ENCODE measurements at regions not wholly inside any gene's neighbourhood (a gene's known extent, or its start where the extent isn't known, plus 50 kb on each side); places are given as distances from the start of the nearest gene placed in this dataset.
"Not testable (repeated sequence)": the region's sequence is repeated elsewhere in the genome, so short reads cannot be mapped to it uniquely, and the experiment has no call there.

- DNase-seq: no peak
Measured at GRCh38 chr2:125371867-125372266, 1284.1 kb upstream of the GYPC start.

- DNase-seq: no peak
Measured at GRCh38 chr2:125373293-125373692, 1282.7 kb upstream of the GYPC start.

GRCh38 chr2:125386074-125386473 lies 1269.9 kb upstream of the GYPC start:
- DNase-seq: no peak

GRCh38 chr2:125397535-125398251 lies 1258.3 kb upstream of the GYPC start:
- DNase-seq: no peak

- no peak for DNase-seq
Measured at GRCh38 chr2:125398738-125399524, 1257.0 kb upstream of the GYPC start.

GRCh38 chr2:125405816-125406215 lies 1250.1 kb upstream of the GYPC start:
- no peak for DNase-seq

GRCh38 chr2:125408874-125409538 lies 1247.0 kb upstream of the GYPC start:
- no peak for DNase-seq

- DNase-seq: no peak
Measured at GRCh38 chr2:125418483-125418882, 1237.5 kb upstream of the GYPC start.

DNA sequence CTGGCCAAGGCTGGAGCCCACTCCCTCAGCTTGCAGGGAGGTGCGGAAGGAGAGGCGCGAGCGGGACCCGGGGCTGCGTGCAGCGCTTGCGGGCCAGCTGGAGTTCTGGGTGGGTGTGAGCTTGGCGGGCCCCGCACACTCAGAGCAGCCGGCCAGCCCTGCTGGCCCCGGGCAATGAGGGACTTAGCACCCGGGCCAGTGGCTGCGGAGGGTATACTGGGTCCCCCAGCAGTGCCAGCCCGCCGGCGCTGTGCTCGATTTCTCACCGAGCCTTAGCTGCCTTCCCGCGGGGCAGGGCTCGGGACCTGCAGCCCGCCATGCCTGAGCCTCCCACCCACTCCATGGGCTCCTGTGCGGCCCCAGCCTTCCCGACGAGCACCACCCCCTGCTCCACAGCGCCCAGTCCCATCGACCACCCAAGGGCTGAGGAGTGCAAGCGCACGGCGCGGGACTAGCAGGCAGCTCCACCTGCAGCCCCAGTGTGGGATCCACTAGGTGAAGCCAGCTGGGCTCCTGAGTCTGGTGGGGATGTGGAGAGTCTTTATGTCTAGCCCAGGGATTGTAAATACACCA lies 1233.7 kb upstream of the GYPC start:
- DNase-seq: not testable (repeated sequence)

- DNase-seq: no peak
Measured at GRCh38 chr2:125424266-125424785, 1231.6 kb upstream of the GYPC start.

DNA sequence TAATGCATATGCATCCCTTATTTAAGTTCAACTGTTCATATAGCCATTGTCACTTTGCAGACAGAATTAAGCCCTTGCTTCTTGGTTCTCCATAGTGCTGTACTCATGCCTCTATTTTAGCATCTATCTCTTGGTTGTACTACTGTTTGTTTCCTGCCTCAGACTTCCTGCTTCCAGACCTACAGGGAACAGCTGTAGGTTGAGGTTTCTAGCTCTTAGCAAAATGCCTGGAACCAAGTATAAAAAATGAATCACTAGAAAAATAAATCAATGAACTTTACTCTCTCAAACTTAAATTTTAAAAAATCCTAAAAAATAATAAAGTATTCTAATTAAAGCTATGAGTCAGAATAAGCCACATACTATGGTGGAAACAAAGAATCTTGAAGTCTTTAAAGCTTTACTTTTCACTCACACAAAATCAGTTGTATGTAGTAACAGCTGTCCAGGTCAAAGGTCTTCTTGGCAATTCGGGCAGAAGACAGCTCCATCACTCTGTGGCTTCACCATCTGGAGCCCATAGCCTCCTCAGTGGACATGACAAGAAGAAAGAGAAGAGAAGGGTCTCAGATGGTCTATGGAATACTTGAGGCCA lies 1228.1 kb upstream of the GYPC start:
- DNase-seq: no peak

- DNase-seq: no peak
Measured at GRCh38 chr2:125444106-125444505, 1211.9 kb upstream of the GYPC start.

- no peak for DNase-seq
Measured at GRCh38 chr2:125445495-125445894, 1210.5 kb upstream of the GYPC start.

DNA sequence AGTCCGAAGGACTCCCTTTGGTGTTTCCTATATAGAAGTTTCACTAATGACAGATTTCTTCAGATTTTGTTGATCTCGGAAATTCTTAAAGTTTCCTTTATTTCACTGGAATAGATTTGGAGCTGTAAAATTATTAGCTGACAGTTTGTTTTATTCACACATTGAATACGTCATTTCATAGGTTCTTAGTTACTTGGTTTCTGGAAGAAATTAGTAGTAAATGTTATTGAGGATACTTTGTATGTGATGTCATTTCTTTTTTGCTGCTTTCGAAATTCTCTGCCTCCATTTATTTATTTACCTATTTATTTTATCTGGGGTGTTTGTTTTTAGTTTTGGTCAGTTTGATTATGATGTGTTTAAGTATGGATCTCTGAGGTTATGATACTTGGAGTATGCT lies 1205.9 kb upstream of the GYPC start:
- no peak for DNase-seq

- DNase-seq: no peak
Measured at GRCh38 chr2:125455110-125455509, 1200.8 kb upstream of the GYPC start.

- DNase-seq: no peak
Measured at GRCh38 chr2:125456693-125457363, 1199.1 kb upstream of the GYPC start.

- DNase-seq: no peak
Measured at GRCh38 chr2:125471963-125472362, 1184.0 kb upstream of the GYPC start.

DNA sequence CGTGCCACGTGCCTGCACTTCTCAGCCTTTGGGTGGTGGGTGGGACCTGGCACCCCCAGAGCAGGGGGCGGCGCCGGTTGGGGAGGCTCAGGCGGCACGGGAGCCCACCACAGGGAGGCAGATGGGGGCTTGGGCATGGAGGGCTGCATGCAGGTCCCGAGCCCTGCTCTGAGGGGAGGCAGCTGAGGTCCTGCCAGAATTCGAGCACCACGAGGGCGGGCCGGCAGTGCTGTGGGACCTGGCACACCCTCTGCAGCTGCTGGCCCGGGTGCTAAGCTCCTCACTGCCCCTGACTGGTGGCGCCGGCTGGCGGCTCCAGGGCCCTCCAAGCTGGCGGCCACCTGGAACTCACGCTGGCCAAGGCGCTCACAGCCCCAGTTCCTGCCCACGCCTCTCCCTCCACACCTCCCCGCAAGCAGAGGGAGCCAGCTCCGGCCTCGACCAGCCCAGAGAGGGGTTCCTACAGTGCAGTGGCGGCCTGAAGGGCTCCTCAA lies 1176.8 kb upstream of the GYPC start:
- no peak for DNase-seq

DNA sequence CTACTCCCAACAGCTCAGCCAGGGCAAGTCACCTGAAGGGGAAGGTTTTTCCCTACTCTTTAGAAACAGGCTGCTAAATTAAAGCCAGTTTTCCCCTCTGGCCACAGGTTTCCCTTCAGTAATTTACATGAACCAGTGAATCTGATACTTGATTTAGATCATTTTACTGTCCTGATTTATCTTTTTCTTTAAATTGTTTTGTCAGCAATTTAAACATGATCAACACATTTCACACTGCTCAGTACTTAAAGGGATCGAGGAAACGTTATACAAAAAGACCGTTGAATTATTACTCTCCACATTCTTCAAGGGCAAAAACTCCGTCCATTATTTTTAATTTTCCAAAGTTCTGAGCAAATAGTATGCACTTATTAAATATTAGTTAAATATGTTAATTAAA lies 1165.7 kb upstream of the GYPC start:
- no peak for DNase-seq

DNA sequence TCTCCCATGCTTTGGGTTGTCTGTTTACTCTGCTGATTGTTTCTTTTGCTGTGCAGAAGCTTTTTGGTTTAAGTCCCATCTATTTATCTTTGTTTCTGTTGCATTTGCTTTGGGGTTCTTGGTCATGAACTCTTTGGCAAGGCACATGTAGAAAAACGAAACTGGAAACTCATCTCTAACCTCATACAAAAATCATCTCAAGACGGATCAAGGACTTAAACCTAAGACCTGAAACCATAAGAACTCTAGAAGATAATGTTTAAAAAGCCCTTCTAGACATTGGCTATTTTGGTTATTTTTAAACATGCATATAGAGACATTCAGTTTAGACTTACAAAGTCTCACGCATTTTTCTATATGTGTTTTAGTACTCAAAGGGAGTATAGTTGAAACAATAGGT lies 1164.3 kb upstream of the GYPC start:
- DNase-seq: no peak

DNA sequence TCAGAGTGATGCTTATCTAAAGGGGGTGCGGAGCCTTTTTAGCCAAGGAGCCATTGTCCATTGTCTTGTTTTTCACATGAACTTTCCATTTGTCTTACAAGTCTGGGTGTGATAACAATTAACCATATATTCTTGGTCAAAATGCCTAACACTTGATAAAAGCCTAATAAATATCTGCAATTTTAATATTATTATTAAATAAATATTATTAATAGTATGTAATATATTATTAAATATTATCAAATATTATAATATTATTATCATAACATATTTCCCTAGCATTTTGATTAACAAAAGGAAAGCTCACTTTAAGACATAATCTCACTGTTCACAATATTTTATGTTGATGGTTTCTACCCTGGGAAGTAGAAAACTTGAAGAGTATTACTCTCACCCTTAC lies 1143.6 kb upstream of the GYPC start:
- DNase-seq: no peak

GRCh38 chr2:125516496-125517109 lies 1139.4 kb upstream of the GYPC start:
- no peak for DNase-seq
